Vagina (tissue), 2 donors: ENCODE measurements at regions not wholly inside any gene's neighbourhood (a gene's known extent, or its start where the extent isn't known, plus 50 kb on each side); places are given as distances from the start of the nearest gene placed in this dataset.

Experiments used
- CTCF ChIP-seq, 3 experiments: fragments of 450-650 bp in 2 of 3; fragments of 200-600 bp in 1 of 3; sonication (generic) in 1 of 3; IDR thresholded peaks; one replicate each; pipeline ENCODE4 v1.5.1; 2017 to 2019; ENCODE audit warnings: antibody characterized with exemption in 3 of 3, mild to moderate bottlenecking in 2 of 3, moderate library complexity in 2 of 3
- POLR2A ChIP-seq, 2 donors: fragments of 450-650 bp; IDR thresholded peaks; one replicate each; pipeline ENCODE4 v1.6.1; 2017; ENCODE audit warnings: antibody characterized with exemption in 2 of 2, mild to moderate bottlenecking in 2 of 2, moderate library complexity in 2 of 2
- POLR2AphosphoS5 ChIP-seq, 2 donors: sonication (generic); formaldehyde crosslinking; IDR thresholded peaks; one replicate each; pipeline ENCODE4 v1.9.0; 2017; ENCODE audit warnings: antibody characterized with exemption in 2 of 2, mild to moderate bottlenecking in 2 of 2, low read depth in 1 of 2; ENCODE audit not compliant: insufficient read depth in 1 of 2

DNA sequence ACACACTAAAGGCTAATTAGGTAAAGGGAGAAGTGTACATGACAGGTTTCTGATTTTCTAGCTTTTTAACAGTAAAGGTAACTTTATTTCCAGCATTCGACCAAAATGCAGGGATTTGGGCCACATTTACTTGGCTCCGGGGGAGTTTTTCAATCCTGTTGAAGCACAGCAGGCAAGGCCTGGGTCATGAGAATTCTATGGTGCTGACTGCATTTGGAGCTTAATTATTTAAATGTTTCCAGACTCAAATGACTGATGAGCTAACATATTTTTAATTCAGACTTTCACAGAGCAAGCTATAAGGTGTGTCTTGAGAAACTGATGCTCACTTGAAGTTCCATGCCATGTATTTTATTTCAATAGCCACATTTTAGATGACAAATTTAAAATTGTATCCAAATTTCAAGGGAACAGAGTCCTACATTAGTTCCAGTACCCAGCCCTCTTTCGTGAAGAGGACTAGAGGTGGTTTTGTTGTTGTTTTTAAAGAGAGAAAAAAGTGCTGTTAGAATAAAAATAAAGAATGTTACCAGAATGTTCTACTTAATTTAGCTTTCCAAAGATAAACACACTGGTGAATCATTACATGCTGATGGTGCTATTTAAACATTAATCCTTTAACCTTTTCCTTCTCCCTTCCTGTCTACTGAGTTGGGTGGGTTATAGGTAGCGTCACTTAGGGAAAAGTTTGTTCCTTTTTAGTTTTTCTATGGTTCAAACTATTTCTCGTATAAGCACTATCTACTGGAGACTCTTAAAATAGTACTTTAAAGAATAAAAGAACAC, 82.3 kb upstream of the PHACTR2 start:
- TF ChIP-seq CTCF (IDR thresholded peaks at IDR 0.05) (no peak), POLR2A (IDR thresholded peaks at IDR 0.05) (no peak), POLR2AphosphoS5 (IDR thresholded peaks at IDR 0.05; ENCODE audit: insufficient read depth in 1 of 2, low read depth in 1 of 2) (no peak)
